T-helper 1 cell (primary cell): ENCODE measurements at regions not wholly inside any gene's neighbourhood (a gene's known extent, or its start where the extent isn't known, plus 50 kb on each side); places are given as distances from the start of the nearest gene placed in this dataset.
"Not testable (repeated sequence)": the region's sequence is repeated elsewhere in the genome, so short reads cannot be mapped to it uniquely, and the experiment has no call there.

Source experiments
- DNase-seq, 5 donors: peaks; one replicate each; pipeline ENCODE4 v3.0.0-alpha.2; 2012 to 2020

DNA sequence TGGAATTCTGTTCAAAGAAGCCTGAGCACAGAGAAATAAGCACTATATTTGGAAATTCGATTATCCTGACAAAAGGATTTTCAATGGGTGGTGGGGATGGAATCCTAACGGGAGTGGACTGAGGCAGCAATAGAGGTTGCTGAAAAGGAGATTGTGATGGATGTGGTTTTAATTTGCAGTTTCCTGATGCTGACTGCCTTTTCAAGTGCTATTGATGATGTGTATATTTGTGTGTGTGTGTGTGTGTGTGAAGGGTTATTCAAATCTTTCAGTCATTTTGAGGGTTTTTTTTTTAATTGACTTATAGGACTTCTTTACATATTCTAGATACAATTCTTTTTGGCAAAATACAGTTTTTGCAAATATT, 614.5 kb downstream of the HINT1 start:
- DNase-seq: no peak

DNA sequence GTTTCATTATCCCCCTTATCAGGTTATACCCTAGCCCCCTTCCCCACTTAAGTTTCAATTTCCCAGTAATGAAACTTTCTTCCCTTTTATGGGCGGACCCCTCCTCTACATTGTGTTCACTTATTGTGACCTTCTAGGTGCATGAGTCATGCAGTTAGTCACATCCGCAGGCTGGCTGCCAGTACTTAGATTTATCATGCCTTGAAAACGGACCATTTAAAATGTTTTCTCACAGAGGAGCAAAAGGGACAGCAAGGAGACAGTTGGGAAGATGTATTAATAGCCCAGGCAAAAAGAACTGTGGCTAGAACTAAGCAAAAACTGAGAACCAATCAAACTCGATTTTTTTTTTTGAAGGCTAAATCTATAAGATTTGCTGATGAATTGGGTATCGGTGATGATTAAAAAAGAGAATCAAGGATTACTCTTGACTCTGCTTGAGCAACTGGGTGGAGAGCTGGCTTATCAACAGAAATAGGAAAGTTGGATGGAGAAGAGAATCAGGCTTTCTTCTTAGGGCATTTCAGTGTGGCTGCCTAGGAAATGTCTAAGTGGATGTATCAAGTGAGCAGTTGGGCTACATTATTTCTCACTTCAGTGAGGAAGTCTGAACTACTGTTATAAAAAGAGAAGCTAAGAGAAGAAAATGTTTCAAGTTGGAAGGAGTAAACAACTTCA, 615.0 kb downstream of the HINT1 start:
- no peak for DNase-seq

DNA sequence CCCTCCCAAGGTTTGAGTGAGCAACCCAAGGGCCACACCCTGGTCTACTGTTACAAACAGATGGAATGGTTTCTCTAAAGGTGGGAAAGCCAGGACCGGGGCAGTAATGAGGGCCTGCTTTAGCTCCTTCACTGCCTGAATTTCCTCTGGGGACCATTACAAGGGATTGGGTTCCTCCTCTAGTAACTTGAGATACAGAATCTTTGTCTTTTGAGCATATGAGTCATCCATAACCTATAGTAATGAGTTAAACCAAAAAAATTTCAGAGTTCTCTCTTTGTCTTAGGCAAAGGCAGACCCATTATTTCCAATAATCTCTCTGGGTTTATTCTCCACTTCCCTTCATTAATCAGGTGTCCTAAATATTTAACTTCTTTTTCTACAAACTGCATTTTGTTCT, 618.8 kb downstream of the HINT1 start:
- DNase-seq: no peak

DNA sequence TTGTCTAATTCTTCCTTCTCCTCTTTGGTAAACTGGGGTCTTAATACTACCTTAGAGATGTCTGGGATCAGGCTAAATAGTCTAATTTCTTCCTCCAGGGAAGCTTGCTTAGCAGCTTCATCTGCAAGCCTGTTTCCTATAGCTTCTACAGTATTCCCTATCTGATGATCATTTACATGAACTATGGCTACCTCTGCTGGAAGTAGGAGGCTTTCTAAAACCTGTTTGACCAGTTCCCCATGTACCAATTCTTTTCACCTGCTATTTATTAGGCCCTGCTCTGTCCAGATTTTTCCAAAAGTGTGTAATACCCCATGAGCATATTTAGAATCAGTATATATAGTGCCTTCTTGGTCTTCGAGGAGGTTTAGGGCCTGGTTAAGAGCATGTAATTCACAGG, 619.8 kb downstream of the HINT1 start:
- no peak for DNase-seq

DNA sequence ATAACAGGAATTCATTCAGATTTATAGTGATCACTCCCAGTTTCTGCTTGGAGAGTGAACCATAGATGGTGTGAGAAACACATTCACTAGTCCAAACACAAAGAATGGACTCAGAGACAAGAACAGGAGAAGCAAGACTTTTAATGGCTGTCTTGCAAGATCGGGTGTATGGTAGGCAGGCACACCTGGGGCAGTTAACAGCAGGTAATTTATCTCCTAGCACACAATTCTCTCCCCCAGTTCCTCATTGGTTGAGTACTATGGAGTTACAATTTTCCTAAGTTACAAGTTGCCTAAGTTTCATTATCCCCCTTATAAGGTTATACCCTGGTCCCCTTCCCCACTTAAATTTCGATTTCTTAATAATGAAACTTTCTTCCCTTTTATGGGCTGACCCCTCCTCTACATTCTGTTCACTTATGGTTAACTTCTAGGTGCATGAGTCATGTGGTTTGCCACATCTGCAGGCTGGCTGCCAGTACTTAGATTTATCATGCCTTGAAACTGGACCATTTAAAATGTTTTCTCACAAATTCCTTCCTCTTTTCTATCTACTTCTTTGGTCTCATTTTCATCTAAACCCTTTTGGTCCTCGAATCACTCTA, 623.3 kb downstream of the HINT1 start:
- no peak for DNase-seq

DNA sequence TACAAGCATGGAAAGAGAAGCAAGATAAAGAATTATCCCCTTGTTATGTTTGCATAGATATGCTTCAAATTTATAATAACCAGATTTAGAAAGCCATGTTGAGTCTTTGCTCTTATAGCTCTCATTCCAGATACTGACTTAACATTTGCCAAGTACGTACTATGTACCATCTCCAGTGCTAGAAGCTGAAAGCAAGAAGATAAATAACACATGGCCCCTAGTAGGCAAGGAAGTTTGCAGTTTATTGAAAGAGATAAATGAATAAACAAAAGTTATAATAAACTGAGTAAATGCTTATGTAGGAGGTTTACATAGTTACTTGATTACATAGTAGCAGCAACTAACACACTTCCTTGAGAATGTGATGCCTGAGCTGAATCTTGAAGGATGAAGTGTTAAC, 628.4 kb downstream of the HINT1 start:
- no peak for DNase-seq

DNA sequence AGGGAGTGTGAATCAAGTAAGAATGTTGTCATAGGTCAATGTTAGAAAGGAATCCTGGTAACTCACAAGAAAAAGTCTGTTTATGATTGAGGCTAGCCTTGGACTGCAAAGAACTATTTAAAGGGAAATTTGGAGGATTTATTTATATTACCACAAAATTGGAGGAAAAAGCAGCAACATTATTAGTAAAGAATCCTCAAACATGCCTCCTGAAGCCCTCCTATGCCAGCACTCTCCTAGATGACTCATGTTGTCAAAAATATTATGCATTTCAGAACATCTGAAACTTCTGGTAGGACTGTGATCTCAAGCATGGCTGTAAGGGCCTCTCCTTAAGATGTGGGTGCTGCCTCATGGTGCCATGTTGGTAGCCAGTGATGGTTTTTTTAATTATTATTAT, 628.5 kb downstream of the CHSY3 start:
- DNase-seq: no peak

DNA sequence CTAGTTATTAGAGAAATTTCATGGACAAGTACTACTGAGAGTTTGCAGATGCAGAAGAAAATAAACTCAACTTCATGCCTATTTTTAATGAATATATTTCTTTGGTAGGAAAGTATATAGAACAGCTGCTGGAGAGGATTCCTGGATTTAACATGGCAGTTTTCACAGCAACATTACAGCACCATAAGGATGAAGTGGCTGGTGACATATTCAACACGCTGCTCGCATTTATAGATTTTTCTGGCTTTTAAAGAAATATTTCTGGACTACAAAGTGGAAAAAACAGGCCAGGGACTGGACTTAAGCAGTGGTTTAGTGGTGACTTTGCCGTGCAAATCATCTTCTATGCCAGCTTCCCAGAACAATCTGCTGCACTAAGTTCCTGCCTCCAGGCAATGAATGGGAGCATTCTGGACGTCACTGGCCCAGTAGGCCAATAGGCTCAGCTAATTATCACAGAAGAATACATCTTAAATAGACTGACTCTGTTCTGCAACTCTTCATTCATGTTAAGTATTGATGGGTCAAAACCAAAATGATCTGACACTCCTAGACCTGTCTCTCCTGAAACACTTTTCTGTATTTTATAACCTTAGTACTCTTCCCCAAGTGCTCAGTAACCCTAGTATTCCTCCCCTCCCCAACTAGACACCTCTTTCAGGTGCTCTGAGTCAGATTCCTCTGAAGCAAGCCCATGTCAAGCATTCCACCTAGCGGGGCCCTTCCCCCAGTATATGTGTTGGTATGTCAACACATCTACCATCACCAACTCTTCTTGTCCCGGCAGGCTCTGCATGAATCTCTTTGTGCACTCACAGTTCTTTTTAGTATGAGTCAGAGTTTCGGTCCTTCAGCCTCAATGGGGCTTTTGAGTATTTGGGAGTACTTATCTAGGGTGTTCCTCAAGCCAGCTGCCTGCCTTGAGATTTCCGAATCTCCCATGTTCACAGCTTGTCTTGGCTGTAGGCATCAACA, 625.5 kb downstream of the CHSY3 start:
- no peak for DNase-seq

DNA sequence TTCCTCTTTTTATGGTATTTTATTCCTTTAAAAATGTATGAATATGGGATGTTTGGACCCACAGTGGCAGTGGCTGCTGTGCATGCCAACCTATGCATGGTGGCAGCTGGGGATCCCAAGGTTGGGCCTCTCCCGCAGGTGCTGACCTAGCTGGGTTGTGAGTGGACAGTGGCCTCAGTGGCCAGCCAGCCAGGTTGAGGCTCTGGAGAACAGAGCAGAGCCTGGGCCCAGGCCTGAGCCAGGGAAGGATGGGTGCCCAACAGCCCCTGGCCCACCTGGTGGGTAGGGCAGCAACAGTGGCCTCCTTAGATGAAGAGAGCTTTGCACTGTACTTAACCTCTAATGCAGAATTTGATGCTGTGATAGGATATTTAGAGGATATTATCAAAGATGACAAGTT, 624.8 kb downstream of the CHSY3 start:
- DNase-seq: no peak

DNA sequence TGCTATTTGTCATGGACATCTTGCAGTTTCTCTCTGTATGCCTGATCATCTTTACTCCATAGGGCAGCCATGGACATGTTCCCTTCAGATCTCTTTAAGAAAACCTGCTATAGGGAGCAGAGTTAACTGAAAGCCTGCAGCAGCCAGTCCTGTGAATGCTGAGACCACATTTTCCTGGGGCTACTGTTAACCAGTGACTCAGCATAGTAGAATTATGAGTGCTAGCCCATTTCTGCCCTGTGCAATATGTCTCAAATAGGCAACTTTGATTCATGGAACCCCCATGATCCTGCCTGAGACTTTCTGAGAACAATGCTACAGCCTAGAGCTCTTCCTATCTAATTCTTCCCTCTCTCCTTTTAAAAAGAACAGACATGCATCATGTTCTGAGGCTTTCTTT, 624.2 kb downstream of the CHSY3 start:
- no peak for DNase-seq

DNA sequence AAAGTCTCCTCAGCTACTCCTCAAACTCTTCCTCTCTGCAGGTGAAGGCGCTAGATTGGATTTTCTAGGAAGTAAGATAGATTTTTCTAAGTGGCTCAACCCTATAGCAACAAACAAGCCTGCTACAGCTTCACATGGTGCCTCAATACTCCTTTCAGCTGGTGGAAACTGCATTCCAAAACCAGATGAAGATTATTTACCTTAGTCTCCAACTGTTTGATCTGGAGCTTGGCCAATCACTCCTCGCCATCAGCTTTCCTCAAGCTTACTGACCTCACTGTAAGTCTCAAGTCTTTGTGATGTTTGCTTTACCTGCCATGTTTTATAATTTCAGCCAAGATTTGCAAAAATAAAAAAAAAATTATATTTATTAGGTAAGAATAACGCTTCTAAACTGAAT, 622.4 kb downstream of the CHSY3 start:
- no peak for DNase-seq

DNA sequence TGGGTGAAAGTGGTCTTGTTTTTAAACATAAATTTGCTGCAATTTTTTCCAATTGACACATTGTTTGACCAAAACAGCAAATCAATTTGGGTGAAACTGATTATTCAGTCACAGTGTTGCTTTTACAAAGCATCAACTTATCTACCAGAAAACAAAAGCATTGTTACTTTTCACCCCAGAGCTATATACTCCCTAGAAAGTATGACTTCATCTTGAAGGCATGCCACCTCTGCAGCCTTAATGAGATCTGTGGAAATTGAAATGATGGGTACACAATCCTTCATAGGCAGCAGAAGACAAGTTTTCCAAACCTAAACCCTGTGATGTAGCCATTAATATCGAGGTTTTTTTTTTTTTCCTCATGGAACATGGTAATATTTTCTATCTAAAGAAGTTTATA, 615.9 kb downstream of the CHSY3 start:
- DNase-seq: no peak

DNA sequence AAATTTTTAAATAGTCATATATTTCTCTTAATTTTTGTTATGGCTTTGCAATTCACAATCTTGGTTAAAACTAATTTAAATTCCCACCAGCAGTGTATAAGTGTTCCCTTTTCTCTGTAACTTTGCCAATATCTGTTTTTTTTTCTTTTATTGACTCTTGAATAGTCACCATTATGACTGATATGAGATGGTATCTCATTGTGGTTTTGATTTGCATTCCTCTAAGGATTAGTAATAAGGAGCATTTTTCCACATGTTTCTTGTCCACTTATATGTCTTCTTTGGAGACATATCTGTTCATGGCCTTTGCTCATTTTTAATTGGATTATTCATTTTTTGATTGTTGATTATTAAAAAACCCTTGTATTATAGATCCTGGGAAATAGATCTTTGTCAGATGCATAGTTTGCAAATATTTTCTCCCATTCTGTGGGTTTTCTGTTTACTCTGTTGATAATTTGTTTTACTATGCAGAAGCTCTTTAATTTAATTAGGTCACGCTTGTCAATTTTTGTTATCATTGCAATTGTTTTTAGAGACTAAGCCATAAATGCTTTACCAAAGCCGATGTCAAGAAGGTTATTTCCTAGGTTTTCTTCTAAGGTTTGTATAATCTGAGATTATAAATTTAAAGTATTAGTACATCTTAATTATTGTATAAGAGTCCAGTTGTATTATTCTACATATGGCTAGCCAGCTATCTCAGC, 610.9 kb downstream of the CHSY3 start:
- DNase-seq: no peak

DNA sequence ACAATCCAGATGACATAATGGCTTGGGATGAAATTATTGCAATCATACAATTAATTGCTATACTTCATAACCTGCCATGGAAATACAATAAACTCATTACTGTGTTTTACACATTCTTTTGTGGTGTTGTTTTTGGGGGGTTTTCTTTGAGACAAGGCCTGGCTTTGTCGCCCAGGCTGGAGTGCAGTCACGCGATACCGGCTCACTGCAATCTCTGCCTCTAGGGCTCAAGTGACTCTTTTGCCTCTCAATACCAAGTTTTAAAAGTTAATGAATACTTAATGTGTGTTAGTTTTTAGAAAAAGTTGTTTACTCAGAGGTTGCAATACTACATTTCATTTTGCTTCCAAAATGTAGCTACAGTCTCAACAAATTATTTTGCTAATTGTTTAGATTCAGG, 598.4 kb downstream of the CHSY3 start:
- no peak for DNase-seq

DNA sequence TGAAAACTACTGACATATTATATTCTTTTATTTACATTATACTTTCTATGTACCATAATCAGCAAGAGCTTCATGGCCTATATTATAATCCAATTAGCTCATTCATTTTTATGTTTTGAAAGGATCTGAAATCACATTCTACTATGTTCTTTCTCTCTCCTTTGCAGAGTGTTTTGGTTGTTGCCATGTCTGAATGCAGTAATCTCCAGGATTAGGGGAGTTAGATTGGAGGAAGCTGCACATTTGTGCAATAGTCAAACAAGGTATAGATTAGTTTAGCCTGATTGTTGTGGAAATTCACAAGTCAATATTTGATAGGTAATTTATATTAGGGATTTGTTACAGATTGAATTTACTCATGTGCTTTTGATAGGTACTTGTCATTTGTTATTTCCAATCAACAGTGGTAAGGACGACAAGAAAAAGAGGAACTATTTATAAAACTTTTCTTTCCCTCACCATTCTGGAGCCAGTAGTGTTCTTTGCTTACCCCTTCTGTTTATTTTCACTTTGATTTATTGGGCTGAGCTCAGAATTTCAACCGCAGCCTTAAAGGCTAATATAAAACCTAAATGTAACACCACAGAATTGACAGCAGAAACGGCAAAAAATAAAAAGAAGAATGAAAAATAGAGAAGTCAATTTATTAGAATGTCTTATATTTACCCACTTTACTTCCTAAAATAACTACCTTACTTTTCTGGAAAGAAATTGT, 597.0 kb downstream of the CHSY3 start:
- DNase-seq: no peak

DNA sequence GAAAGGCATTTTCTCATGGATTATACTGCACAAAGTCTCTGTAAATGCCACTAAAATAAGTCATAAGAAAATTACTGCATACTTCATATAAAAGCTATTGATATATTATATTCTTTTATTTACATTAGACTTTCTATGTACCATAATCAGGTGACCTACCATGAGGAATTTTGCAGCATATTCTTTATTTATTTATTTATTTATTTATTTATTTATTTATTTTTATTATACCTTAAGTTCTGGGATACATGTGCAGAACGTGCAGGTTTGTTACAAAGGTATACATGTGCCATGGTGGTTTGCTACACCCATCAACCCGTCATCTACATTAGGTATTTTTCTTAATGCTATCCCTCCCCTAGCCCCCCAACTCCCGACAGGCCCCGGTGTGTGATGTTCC, 596.2 kb downstream of the CHSY3 start:
- DNase-seq: not testable (repeated sequence)

DNA sequence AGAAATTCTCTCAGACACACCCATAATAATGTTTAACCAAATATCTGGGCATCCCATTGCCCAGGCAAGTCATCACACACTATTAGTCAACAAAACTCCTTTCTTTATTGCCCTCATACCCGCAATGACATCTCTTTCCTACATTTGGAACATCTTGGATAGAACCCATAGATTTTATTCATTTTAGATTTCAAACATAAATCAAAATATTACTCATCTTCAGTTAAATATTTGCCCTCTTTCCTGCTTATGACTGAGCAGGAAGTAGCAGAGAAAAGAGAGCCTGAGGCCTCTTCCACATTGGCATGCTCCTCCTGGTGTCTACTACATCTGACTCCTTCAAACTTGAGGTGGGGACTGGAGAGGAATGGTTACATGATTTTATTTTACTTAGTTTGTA, 592.0 kb downstream of the CHSY3 start:
- no peak for DNase-seq

DNA sequence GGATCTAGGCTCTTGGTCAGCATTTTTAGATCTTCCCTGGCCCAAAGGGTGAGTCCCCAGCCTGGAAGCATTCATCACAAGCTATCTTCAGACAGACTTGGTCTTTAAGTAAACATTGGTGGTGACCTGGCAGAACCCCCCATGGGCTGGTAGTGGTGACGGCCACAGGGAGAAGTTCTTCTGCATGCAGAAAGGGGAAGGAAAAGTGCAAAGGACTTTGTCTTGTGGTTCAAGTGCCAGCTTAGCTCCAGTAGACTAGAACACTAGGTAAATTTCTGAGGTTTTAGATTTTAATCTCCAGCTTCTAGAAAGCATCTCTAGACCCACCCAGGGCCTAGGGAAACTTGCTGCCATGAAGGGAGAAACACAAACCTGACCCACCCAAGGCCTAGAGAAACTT, 584.0 kb downstream of the CHSY3 start:
- no peak for DNase-seq

DNA sequence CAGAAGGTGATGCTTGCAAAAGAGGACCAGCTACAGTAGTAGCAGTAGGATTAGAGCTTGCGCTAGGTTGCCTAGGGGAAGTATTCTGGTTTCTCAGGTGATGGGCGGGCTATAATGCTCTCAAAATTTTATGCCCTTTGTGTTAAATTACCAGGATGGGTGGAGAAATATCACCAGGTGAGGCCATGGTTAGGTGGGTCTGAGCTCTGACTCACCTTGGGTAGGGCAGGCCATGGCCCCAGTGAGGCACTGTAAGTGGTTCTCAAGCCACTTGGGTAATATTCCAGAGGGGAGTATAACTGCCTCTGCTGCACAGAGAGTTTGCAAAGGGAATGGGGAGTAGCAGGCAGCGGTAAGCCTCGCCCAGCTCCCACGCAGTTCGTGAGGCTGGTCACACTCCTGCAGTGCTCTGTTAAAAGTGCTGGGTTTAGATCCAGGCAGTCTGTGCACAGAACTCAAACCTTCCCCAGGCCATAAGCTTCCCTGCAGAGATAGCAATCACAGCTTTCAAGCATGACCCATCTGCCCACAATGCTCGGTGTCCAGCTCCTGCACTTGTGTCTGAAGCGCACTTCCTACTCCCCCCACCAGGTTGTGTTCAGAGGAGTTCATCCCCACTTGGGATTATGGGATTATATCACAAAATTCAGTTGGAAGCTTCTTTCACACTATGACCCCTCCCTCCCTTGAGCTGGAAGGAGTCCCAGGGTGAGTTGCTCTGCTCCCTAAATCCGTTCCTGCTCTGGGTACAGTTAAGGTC, 575.0 kb downstream of the CHSY3 start:
- DNase-seq: no peak

DNA sequence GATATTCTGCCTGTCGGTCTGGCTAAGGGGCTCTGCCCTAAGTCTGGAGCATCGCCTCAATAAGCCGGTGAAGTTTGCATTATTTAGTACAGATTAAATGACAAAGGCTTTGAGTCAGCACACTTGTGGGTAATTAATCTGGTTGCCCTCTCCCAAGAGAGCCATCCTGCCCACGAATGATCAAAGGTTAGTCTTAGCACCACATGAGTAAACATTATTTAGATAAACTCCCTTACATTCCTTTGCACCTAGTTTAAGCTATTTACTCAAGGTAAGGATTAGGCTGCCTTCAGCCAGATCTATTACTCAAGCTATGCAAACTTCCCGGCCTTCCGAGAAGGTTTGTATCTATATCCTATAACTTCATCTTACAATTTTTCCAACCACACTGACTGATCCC, 572.1 kb downstream of the CHSY3 start:
- DNase-seq: no peak

DNA sequence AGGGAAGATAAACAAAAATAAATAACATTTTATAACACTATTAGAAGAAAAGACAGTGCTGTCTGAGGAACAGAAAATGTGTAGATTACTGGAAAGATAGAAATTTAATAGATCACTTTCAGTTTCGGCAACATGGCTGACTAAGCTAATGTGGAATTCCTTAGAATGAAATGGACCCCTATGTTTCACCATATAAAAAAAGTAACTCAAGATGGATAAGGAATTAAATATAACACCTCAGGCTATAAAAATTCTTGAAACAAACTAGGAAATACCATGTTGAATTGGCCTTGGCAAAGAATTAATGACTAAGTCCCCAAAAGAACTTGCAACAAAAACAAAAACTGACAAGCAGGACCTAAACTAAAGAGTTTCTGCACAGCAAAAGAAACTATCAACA, 558.3 kb downstream of the CHSY3 start:
- no peak for DNase-seq

DNA sequence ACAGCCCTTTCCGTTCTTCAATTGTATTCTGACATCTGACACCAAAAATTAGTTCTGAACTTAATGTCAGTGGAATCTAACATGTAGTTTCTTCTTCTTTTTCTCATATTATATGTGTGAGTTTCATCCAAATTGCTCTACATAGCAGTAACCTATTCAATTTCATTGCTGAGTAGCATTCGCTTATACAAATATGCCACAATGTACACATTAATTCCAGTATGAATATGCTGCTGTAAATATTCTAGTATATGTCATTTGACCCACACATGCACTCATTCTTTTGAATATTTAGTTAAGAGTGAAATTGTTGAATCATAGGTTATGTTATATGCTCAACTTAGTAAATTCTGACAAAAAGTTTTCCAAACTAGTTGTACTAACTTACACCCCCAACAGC, 550.9 kb downstream of the CHSY3 start:
- DNase-seq: no peak
